CD4-positive, alpha-beta T cell treated with Interleukin-6 for 4 hours (primary cell): ENCODE measurements at regions not wholly inside any gene's neighbourhood (a gene's known extent, or its start where the extent isn't known, plus 50 kb on each side); places are given as distances from the start of the nearest gene placed in this dataset.
"Not testable (repeated sequence)": the region's sequence is repeated elsewhere in the genome, so short reads cannot be mapped to it uniquely, and the experiment has no call there.

Experiments used
- DNase-seq: peaks from one replicate; pipeline ENCODE4 v3.0.0-alpha.2; 2020; ENCODE audit warnings: mixed read lengths

DNA sequence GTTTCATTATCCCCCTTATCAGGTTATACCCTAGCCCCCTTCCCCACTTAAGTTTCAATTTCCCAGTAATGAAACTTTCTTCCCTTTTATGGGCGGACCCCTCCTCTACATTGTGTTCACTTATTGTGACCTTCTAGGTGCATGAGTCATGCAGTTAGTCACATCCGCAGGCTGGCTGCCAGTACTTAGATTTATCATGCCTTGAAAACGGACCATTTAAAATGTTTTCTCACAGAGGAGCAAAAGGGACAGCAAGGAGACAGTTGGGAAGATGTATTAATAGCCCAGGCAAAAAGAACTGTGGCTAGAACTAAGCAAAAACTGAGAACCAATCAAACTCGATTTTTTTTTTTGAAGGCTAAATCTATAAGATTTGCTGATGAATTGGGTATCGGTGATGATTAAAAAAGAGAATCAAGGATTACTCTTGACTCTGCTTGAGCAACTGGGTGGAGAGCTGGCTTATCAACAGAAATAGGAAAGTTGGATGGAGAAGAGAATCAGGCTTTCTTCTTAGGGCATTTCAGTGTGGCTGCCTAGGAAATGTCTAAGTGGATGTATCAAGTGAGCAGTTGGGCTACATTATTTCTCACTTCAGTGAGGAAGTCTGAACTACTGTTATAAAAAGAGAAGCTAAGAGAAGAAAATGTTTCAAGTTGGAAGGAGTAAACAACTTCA is 615.0 kb downstream of the HINT1 start:
- DNase-seq, result no peak

DNA sequence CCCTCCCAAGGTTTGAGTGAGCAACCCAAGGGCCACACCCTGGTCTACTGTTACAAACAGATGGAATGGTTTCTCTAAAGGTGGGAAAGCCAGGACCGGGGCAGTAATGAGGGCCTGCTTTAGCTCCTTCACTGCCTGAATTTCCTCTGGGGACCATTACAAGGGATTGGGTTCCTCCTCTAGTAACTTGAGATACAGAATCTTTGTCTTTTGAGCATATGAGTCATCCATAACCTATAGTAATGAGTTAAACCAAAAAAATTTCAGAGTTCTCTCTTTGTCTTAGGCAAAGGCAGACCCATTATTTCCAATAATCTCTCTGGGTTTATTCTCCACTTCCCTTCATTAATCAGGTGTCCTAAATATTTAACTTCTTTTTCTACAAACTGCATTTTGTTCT is 618.8 kb downstream of the HINT1 start:
- DNase-seq, result no peak

DNA sequence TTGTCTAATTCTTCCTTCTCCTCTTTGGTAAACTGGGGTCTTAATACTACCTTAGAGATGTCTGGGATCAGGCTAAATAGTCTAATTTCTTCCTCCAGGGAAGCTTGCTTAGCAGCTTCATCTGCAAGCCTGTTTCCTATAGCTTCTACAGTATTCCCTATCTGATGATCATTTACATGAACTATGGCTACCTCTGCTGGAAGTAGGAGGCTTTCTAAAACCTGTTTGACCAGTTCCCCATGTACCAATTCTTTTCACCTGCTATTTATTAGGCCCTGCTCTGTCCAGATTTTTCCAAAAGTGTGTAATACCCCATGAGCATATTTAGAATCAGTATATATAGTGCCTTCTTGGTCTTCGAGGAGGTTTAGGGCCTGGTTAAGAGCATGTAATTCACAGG is 619.8 kb downstream of the HINT1 start:
- DNase-seq, result no peak

DNA sequence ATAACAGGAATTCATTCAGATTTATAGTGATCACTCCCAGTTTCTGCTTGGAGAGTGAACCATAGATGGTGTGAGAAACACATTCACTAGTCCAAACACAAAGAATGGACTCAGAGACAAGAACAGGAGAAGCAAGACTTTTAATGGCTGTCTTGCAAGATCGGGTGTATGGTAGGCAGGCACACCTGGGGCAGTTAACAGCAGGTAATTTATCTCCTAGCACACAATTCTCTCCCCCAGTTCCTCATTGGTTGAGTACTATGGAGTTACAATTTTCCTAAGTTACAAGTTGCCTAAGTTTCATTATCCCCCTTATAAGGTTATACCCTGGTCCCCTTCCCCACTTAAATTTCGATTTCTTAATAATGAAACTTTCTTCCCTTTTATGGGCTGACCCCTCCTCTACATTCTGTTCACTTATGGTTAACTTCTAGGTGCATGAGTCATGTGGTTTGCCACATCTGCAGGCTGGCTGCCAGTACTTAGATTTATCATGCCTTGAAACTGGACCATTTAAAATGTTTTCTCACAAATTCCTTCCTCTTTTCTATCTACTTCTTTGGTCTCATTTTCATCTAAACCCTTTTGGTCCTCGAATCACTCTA is 623.3 kb downstream of the HINT1 start:
- DNase-seq, result no peak

DNA sequence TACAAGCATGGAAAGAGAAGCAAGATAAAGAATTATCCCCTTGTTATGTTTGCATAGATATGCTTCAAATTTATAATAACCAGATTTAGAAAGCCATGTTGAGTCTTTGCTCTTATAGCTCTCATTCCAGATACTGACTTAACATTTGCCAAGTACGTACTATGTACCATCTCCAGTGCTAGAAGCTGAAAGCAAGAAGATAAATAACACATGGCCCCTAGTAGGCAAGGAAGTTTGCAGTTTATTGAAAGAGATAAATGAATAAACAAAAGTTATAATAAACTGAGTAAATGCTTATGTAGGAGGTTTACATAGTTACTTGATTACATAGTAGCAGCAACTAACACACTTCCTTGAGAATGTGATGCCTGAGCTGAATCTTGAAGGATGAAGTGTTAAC is 628.4 kb downstream of the HINT1 start:
- no peak for DNase-seq

DNA sequence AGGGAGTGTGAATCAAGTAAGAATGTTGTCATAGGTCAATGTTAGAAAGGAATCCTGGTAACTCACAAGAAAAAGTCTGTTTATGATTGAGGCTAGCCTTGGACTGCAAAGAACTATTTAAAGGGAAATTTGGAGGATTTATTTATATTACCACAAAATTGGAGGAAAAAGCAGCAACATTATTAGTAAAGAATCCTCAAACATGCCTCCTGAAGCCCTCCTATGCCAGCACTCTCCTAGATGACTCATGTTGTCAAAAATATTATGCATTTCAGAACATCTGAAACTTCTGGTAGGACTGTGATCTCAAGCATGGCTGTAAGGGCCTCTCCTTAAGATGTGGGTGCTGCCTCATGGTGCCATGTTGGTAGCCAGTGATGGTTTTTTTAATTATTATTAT is 628.5 kb downstream of the CHSY3 start:
- DNase-seq, result no peak

DNA sequence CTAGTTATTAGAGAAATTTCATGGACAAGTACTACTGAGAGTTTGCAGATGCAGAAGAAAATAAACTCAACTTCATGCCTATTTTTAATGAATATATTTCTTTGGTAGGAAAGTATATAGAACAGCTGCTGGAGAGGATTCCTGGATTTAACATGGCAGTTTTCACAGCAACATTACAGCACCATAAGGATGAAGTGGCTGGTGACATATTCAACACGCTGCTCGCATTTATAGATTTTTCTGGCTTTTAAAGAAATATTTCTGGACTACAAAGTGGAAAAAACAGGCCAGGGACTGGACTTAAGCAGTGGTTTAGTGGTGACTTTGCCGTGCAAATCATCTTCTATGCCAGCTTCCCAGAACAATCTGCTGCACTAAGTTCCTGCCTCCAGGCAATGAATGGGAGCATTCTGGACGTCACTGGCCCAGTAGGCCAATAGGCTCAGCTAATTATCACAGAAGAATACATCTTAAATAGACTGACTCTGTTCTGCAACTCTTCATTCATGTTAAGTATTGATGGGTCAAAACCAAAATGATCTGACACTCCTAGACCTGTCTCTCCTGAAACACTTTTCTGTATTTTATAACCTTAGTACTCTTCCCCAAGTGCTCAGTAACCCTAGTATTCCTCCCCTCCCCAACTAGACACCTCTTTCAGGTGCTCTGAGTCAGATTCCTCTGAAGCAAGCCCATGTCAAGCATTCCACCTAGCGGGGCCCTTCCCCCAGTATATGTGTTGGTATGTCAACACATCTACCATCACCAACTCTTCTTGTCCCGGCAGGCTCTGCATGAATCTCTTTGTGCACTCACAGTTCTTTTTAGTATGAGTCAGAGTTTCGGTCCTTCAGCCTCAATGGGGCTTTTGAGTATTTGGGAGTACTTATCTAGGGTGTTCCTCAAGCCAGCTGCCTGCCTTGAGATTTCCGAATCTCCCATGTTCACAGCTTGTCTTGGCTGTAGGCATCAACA is 625.5 kb downstream of the CHSY3 start:
- no peak for DNase-seq

DNA sequence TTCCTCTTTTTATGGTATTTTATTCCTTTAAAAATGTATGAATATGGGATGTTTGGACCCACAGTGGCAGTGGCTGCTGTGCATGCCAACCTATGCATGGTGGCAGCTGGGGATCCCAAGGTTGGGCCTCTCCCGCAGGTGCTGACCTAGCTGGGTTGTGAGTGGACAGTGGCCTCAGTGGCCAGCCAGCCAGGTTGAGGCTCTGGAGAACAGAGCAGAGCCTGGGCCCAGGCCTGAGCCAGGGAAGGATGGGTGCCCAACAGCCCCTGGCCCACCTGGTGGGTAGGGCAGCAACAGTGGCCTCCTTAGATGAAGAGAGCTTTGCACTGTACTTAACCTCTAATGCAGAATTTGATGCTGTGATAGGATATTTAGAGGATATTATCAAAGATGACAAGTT is 624.8 kb downstream of the CHSY3 start:
- no peak for DNase-seq

DNA sequence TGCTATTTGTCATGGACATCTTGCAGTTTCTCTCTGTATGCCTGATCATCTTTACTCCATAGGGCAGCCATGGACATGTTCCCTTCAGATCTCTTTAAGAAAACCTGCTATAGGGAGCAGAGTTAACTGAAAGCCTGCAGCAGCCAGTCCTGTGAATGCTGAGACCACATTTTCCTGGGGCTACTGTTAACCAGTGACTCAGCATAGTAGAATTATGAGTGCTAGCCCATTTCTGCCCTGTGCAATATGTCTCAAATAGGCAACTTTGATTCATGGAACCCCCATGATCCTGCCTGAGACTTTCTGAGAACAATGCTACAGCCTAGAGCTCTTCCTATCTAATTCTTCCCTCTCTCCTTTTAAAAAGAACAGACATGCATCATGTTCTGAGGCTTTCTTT is 624.2 kb downstream of the CHSY3 start:
- DNase-seq, result no peak

DNA sequence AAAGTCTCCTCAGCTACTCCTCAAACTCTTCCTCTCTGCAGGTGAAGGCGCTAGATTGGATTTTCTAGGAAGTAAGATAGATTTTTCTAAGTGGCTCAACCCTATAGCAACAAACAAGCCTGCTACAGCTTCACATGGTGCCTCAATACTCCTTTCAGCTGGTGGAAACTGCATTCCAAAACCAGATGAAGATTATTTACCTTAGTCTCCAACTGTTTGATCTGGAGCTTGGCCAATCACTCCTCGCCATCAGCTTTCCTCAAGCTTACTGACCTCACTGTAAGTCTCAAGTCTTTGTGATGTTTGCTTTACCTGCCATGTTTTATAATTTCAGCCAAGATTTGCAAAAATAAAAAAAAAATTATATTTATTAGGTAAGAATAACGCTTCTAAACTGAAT is 622.4 kb downstream of the CHSY3 start:
- DNase-seq, result no peak

DNA sequence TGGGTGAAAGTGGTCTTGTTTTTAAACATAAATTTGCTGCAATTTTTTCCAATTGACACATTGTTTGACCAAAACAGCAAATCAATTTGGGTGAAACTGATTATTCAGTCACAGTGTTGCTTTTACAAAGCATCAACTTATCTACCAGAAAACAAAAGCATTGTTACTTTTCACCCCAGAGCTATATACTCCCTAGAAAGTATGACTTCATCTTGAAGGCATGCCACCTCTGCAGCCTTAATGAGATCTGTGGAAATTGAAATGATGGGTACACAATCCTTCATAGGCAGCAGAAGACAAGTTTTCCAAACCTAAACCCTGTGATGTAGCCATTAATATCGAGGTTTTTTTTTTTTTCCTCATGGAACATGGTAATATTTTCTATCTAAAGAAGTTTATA is 615.9 kb downstream of the CHSY3 start:
- no peak for DNase-seq

DNA sequence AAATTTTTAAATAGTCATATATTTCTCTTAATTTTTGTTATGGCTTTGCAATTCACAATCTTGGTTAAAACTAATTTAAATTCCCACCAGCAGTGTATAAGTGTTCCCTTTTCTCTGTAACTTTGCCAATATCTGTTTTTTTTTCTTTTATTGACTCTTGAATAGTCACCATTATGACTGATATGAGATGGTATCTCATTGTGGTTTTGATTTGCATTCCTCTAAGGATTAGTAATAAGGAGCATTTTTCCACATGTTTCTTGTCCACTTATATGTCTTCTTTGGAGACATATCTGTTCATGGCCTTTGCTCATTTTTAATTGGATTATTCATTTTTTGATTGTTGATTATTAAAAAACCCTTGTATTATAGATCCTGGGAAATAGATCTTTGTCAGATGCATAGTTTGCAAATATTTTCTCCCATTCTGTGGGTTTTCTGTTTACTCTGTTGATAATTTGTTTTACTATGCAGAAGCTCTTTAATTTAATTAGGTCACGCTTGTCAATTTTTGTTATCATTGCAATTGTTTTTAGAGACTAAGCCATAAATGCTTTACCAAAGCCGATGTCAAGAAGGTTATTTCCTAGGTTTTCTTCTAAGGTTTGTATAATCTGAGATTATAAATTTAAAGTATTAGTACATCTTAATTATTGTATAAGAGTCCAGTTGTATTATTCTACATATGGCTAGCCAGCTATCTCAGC is 610.9 kb downstream of the CHSY3 start:
- no peak for DNase-seq

DNA sequence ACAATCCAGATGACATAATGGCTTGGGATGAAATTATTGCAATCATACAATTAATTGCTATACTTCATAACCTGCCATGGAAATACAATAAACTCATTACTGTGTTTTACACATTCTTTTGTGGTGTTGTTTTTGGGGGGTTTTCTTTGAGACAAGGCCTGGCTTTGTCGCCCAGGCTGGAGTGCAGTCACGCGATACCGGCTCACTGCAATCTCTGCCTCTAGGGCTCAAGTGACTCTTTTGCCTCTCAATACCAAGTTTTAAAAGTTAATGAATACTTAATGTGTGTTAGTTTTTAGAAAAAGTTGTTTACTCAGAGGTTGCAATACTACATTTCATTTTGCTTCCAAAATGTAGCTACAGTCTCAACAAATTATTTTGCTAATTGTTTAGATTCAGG is 598.4 kb downstream of the CHSY3 start:
- no peak for DNase-seq

DNA sequence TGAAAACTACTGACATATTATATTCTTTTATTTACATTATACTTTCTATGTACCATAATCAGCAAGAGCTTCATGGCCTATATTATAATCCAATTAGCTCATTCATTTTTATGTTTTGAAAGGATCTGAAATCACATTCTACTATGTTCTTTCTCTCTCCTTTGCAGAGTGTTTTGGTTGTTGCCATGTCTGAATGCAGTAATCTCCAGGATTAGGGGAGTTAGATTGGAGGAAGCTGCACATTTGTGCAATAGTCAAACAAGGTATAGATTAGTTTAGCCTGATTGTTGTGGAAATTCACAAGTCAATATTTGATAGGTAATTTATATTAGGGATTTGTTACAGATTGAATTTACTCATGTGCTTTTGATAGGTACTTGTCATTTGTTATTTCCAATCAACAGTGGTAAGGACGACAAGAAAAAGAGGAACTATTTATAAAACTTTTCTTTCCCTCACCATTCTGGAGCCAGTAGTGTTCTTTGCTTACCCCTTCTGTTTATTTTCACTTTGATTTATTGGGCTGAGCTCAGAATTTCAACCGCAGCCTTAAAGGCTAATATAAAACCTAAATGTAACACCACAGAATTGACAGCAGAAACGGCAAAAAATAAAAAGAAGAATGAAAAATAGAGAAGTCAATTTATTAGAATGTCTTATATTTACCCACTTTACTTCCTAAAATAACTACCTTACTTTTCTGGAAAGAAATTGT is 597.0 kb downstream of the CHSY3 start:
- no peak for DNase-seq

DNA sequence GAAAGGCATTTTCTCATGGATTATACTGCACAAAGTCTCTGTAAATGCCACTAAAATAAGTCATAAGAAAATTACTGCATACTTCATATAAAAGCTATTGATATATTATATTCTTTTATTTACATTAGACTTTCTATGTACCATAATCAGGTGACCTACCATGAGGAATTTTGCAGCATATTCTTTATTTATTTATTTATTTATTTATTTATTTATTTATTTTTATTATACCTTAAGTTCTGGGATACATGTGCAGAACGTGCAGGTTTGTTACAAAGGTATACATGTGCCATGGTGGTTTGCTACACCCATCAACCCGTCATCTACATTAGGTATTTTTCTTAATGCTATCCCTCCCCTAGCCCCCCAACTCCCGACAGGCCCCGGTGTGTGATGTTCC is 596.2 kb downstream of the CHSY3 start:
- DNase-seq, result not testable (repeated sequence)

DNA sequence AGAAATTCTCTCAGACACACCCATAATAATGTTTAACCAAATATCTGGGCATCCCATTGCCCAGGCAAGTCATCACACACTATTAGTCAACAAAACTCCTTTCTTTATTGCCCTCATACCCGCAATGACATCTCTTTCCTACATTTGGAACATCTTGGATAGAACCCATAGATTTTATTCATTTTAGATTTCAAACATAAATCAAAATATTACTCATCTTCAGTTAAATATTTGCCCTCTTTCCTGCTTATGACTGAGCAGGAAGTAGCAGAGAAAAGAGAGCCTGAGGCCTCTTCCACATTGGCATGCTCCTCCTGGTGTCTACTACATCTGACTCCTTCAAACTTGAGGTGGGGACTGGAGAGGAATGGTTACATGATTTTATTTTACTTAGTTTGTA is 592.0 kb downstream of the CHSY3 start:
- no peak for DNase-seq

DNA sequence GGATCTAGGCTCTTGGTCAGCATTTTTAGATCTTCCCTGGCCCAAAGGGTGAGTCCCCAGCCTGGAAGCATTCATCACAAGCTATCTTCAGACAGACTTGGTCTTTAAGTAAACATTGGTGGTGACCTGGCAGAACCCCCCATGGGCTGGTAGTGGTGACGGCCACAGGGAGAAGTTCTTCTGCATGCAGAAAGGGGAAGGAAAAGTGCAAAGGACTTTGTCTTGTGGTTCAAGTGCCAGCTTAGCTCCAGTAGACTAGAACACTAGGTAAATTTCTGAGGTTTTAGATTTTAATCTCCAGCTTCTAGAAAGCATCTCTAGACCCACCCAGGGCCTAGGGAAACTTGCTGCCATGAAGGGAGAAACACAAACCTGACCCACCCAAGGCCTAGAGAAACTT is 584.0 kb downstream of the CHSY3 start:
- DNase-seq, result no peak

DNA sequence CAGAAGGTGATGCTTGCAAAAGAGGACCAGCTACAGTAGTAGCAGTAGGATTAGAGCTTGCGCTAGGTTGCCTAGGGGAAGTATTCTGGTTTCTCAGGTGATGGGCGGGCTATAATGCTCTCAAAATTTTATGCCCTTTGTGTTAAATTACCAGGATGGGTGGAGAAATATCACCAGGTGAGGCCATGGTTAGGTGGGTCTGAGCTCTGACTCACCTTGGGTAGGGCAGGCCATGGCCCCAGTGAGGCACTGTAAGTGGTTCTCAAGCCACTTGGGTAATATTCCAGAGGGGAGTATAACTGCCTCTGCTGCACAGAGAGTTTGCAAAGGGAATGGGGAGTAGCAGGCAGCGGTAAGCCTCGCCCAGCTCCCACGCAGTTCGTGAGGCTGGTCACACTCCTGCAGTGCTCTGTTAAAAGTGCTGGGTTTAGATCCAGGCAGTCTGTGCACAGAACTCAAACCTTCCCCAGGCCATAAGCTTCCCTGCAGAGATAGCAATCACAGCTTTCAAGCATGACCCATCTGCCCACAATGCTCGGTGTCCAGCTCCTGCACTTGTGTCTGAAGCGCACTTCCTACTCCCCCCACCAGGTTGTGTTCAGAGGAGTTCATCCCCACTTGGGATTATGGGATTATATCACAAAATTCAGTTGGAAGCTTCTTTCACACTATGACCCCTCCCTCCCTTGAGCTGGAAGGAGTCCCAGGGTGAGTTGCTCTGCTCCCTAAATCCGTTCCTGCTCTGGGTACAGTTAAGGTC is 575.0 kb downstream of the CHSY3 start:
- no peak for DNase-seq

DNA sequence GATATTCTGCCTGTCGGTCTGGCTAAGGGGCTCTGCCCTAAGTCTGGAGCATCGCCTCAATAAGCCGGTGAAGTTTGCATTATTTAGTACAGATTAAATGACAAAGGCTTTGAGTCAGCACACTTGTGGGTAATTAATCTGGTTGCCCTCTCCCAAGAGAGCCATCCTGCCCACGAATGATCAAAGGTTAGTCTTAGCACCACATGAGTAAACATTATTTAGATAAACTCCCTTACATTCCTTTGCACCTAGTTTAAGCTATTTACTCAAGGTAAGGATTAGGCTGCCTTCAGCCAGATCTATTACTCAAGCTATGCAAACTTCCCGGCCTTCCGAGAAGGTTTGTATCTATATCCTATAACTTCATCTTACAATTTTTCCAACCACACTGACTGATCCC is 572.1 kb downstream of the CHSY3 start:
- no peak for DNase-seq

DNA sequence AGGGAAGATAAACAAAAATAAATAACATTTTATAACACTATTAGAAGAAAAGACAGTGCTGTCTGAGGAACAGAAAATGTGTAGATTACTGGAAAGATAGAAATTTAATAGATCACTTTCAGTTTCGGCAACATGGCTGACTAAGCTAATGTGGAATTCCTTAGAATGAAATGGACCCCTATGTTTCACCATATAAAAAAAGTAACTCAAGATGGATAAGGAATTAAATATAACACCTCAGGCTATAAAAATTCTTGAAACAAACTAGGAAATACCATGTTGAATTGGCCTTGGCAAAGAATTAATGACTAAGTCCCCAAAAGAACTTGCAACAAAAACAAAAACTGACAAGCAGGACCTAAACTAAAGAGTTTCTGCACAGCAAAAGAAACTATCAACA is 558.3 kb downstream of the CHSY3 start:
- no peak for DNase-seq

DNA sequence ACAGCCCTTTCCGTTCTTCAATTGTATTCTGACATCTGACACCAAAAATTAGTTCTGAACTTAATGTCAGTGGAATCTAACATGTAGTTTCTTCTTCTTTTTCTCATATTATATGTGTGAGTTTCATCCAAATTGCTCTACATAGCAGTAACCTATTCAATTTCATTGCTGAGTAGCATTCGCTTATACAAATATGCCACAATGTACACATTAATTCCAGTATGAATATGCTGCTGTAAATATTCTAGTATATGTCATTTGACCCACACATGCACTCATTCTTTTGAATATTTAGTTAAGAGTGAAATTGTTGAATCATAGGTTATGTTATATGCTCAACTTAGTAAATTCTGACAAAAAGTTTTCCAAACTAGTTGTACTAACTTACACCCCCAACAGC is 550.9 kb downstream of the CHSY3 start:
- no peak for DNase-seq

DNA sequence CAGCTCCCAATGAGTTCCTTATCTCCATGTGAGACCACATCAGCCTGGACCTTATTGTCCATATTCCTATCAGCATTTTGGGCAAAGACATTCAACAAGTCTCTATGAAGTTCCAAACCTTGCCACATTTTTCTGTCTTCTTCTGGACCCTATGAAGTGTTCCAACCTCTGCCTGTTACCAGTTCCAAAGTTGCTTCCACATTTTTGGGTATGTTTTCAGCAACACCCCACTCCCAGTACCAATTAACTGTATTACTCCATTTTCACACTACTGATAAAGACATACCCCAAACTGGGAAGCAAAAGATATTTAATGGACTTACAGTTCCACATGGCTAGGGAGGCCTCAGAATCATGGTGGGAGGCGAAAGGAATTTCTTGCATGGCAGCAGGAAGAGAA is 548.5 kb downstream of the CHSY3 start:
- no peak for DNase-seq
